Large intestine (tissue), 3 donors: ENCODE measurements at regions not wholly inside any gene's neighbourhood (a gene's known extent, or its start where the extent isn't known, plus 50 kb on each side); places are given as distances from the start of the nearest gene placed in this dataset.
"Not testable (repeated sequence)": the region's sequence is repeated elsewhere in the genome, so short reads cannot be mapped to it uniquely, and the experiment has no call there.

Source experiments
- DNase-seq, 2 donors: peaks; one replicate each; pipeline versions ENCODE4 v3.0.0 to v3.0.0-alpha.2; 2013
- H3K27ac ChIP-seq: one replicate; pipeline ENCODE4 v1.5.1; 2013; ENCODE audit warnings: low read length
- H3K27me3 ChIP-seq: 2 replicates; pipeline ENCODE4 v1.6.1; 2013; ENCODE audit warnings: low read length; ENCODE audit not compliant: control insufficient read depth, insufficient read depth
- H3K36me3 ChIP-seq: 2 replicates; pipeline ENCODE4 v1.6.1; 2013; ENCODE audit warnings: low read length; ENCODE audit not compliant: control insufficient read depth, insufficient read depth
- H3K4me1 ChIP-seq: one replicate; pipeline ENCODE4 v1.6.1; 2013; ENCODE audit warnings: low read length; ENCODE audit not compliant: control insufficient read depth, insufficient read depth
- H3K4me3 ChIP-seq: one replicate; pipeline ENCODE4 v1.5.1; 2013; ENCODE audit warnings: low read length
- H3K9me3 ChIP-seq: one replicate; pipeline ENCODE4 v1.6.1; 2013; ENCODE audit warnings: mild to moderate bottlenecking, low read depth, low read length, moderate library complexity; ENCODE audit not compliant: control insufficient read depth
- WGBS: methylation state at CpG from one replicate; pipeline ENCODE4 v1.1.5; 2013; ENCODE audit warnings: low lambda C conversion rate; ENCODE audit not compliant: insufficient coverage; 5-methylcytosine and 5-hydroxymethylcytosine counted together

DNA sequence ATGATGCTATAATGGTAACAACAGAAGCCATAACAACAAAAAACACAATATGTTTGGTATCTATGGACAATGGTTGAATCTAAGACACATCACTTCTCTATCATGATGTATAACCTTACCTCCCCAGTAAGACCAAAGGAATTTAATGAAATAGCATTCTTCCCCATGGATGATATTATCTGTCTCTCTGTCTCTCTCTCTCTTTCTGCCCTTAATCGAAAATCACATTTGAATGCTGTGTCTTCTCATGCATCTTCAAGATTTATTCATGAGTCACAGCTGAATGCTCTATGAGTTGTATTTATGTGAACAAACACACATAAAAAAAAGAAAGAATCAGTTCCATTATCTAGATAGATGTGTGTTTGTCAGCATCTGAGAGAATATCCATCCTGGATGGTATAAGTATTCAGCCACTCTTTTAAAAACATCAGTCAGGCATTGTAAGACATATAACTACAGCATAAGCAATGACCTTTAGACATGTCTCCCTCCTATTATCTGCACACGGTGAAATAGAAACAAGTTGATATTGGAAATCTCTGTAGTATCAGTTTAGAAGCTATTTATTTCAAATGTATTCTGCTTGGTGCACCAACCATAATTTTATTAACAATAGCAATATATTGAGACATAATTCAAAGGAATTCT lies 433.3 kb downstream of the TOX3 start:
- Histone ChIP-seq H3K4me1 (no peaks in the 10 kb centered on the region), H3K36me3 (no peaks in the 10 kb centered on the region), H3K9me3 (no peaks in the 10 kb centered on the region), H3K4me3 (no peak overlapping the region), H3K27ac (no peak overlapping the region), H3K27me3 (no peaks in the 10 kb centered on the region)
- WGBS, result no CpG with 5 or more reads among the region's 2 CpGs
- DNase-seq, result no peak

DNA sequence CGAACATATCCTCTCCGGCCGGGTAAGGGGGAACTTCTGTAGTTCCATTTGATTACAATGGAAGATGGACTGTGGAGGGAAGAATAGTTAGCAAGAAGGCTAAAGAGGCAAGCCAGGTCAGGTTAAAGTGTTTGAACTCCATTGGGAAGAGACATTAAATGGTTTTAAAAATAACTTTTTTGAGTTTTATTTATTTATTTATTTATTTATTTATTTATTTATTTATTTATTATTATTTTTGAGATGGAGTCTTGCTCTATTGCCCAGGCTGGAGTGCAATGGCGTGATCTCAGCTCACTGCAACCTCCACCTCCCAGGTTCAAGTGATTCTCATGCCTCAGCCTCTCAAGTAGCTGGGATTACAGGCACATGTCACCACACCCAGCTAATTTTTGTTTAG lies 441.9 kb downstream of the TOX3 start:
- H3K27me3 ChIP-seq, DNase-seq, H3K9me3 ChIP-seq, H3K4me3 ChIP-seq, H3K36me3 ChIP-seq, H3K27ac ChIP-seq, H3K4me1 ChIP-seq: not testable (repeated sequence)
- WGBS, result 100% methylated on average over 2 of the region's 4 CpGs

DNA sequence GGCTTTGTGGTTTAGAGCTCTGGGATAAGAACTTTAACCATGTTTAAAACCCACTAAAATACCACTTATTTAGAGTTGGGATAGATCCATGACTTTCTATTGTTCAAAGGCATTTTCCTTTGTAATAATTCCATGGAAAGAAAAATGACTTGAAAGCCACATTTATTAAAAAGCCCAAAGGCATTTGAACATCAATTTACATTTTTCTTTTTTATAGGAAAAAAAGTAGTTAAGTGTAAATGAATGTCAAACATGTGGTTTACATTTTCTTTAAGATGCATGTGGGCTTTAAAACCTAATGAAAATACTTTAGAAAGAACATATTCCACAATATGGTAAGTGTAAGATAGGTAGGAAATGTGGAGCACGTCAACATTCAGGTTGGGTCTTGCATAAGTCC lies 443.2 kb downstream of the TOX3 start:
- H3K4me3 ChIP-seq, result no peak overlapping the region
- no peaks in the 10 kb centered on the region for H3K9me3 ChIP-seq
- DNase-seq, result no peak
- no peaks in the 10 kb centered on the region for H3K27me3 ChIP-seq
- H3K27ac ChIP-seq, result no peak overlapping the region
- WGBS, result no CpG with 5 or more reads among the region's 1 CpG
- H3K4me1 ChIP-seq, result no peaks in the 10 kb centered on the region
- H3K36me3 ChIP-seq, result no peaks in the 10 kb centered on the region

DNA sequence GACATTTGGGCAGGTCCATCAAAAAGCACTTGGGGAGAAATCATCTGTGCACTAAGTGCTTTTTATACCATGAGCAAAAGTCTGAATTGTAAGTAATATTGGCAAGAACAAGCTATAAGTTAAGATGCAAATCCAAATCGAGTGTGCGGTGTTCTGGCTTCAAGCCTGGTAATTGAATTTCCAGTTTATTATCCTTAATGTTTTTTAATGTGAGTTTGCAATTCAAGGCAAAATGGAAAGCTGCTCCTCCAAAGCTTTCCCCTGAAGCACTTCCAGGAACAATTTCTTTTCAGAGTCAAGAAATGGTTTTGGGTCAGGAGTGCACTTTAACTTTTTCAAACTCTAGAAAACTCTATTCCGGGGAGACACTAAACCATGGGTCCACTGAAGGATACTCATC lies 445.7 kb downstream of the TOX3 start:
- Histone ChIP-seq H3K4me1 (no peaks in the 10 kb centered on the region), H3K27me3 (no peaks in the 10 kb centered on the region), H3K4me3 (no peak overlapping the region), H3K27ac (no peak overlapping the region), H3K9me3 (no peaks in the 10 kb centered on the region), H3K36me3 (no peaks in the 10 kb centered on the region)
- DNase-seq, result no peak
- WGBS, result 100% methylated on average over 1 of the region's 3 CpGs

DNA sequence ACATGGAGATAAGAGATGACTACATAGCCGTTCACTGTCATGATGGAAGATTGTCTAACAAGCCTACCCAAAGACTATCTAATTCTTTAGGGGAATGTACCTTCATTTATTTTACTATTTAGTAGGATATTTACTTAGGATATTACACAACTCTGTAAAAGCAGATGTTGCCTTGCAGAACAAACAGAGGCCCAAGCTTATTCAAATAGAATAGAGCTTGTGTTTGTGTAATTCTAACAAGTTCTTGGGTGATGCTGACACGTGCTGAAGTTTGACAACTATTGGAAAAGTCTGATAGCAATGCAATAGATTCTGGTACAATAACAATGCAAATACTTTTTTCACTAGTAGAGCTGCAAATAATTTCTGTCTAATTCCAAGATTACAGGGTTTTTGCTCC lies 447.6 kb downstream of the TOX3 start:
- no peak overlapping the region for H3K4me3 ChIP-seq

DNA sequence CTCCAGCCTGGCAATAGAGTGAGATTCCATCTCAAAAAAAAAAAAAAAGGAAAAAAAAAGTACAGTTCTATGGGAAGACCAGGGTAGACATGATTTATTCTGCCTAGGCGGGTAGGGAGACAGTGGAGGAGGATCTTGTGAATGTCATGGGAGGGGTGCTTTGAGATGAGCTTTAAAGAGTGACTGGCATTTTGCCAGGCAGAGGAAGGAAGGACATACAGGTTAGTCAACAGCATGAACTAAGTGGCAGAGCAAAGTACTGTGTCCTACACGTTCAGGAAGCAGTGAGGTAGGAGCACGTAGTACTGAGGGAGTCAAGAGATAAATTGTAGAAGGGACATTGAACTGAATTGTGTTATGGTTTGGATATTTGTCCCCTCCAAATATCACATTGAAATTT lies 451.5 kb downstream of the TOX3 start:
- no peaks in the 10 kb centered on the region for H3K27me3 ChIP-seq
- no CpG with 5 or more reads among the region's 3 CpGs for WGBS
- H3K9me3 ChIP-seq, result no peaks in the 10 kb centered on the region
- DNase-seq, result peak; percentile 8 to 29
- H3K4me3 ChIP-seq, result no peak overlapping the region
- no peaks in the 10 kb centered on the region for H3K36me3 ChIP-seq
- no peak overlapping the region for H3K27ac ChIP-seq
- no peaks in the 10 kb centered on the region for H3K4me1 ChIP-seq

More for the DNA sequence above, 447.6 kb downstream of the TOX3 start:
- Histone ChIP-seq H3K27me3 (no peaks in the 10 kb centered on the region), H3K4me1 (no peaks in the 10 kb centered on the region), H3K9me3 (no peaks in the 10 kb centered on the region), H3K27ac (no peak overlapping the region), H3K36me3 (no peaks in the 10 kb centered on the region)
- WGBS, result no CpG with 5 or more reads among the region's 2 CpGs
- no peak for DNase-seq

DNA sequence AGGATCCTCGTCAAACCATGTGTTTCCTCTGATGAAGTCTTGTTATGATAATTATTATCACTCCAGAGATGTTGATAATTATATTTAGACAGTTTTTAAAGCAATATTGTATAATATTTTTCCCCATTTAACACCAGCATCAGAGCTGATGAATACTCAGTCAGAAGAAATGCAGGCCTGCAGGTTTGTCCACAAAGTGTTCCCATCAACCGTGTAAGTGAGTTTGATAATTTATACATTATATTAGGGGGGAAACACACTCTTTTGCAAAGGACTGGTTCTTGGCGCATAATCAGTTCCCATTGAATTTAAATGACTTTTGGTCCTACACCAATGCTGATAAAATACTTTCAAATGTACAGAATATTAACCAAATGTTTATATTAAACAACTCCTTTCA lies 454.8 kb downstream of the TOX3 start:
- no peak for DNase-seq
- H3K36me3 ChIP-seq, result no peaks in the 10 kb centered on the region
- no peaks in the 10 kb centered on the region for H3K9me3 ChIP-seq
- H3K4me3 ChIP-seq, result no peak overlapping the region
- no peaks in the 10 kb centered on the region for H3K4me1 ChIP-seq
- H3K27ac ChIP-seq, result no peak overlapping the region
- no peaks in the 10 kb centered on the region for H3K27me3 ChIP-seq
- 90% methylated on average over 2 of the region's 3 CpGs for WGBS

DNA sequence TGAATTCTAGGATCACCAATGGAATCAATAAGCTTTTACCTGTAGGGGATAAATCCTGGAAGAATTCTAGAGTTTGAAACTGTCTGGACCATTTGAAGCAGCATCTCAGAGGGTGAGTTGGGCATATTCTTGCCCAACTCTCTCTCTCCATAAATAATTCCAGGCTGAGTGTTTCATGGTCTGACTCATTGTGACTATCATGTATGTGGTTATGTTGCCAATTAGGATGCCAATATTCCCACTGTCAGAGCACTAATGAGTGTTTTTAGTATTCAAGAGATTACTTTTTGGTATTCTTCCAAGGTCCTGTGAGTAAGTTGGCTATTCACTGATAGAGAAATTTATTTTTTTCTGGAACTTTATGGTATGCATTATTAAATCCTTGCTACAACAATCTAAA lies 456.9 kb downstream of the TOX3 start:
- no peak for DNase-seq
- H3K36me3 ChIP-seq, result no peaks in the 10 kb centered on the region
- no peaks in the 10 kb centered on the region for H3K9me3 ChIP-seq
- H3K27ac ChIP-seq, result no peak overlapping the region
- H3K27me3 ChIP-seq, result no peaks in the 10 kb centered on the region
- no peak overlapping the region for H3K4me3 ChIP-seq
- no peaks in the 10 kb centered on the region for H3K4me1 ChIP-seq

DNA sequence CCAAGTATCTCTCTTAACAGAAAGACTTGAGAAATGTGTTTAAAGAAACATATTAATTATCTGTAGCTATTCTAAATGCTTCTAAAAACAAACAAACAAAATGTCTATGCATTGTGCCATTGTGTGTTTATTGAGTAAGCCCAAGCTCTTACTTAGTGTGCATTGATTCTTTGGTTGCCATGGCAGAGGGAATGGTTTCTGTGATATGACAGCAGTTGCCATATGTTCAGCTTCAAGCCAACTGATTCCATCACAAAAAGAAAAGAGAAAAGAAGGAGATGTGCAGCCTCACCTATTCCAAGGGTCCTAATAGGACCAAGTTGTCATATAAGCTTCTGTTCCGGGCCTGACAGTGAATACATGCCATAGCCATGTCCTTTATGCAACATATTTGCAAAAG lies 457.5 kb downstream of the TOX3 start:
- no peak for DNase-seq
- H3K9me3 ChIP-seq, result no peaks in the 10 kb centered on the region
- no peak overlapping the region for H3K4me3 ChIP-seq
- H3K36me3 ChIP-seq, result no peaks in the 10 kb centered on the region
- no peaks in the 10 kb centered on the region for H3K27me3 ChIP-seq
- H3K27ac ChIP-seq, result no peak overlapping the region
- no CpG with 5 or more reads among the region's 1 CpG for WGBS
- H3K4me1 ChIP-seq, result no peaks in the 10 kb centered on the region

DNA sequence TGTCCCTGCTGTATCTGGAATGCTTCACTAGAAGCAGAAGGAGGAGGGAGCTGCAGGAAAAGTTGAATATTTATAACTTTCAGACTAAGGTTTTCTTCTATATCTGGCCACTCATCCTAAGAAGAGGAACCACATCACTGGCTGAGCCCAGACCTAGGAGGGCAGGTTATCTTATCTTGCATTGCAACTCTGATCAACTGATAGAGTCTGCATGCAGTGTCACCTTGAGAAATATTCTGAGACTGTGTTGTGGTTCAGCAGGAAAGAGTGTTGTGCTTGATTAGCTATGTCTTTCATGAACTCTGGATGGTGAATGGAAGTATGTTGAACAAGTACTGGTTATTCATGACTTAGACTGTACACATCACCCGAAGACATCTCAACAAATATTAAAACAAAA lies 460.0 kb downstream of the TOX3 start:
- Histone ChIP-seq H3K9me3 (no peaks in the 10 kb centered on the region), H3K4me3 (no peak overlapping the region), H3K27ac (no peak overlapping the region), H3K27me3 (no peaks in the 10 kb centered on the region), H3K4me1 (no peaks in the 10 kb centered on the region), H3K36me3 (no peaks in the 10 kb centered on the region)
- DNase-seq, result no peak
- WGBS, result no CpG with 5 or more reads among the region's 1 CpG
